ENCODE measurements at regions not wholly inside any gene's neighbourhood (a gene's known extent, or its start where the extent isn't known, plus 50 kb on each side); places are given as distances from the start of the nearest gene placed in this dataset.
A peak's percentile ranks its signal among the peaks of the same experiment; 100 is the strongest.
"Not testable (repeated sequence)": the region's sequence is repeated elsewhere in the genome, so short reads cannot be mapped to it uniquely, and the experiment has no call there.

DNA sequence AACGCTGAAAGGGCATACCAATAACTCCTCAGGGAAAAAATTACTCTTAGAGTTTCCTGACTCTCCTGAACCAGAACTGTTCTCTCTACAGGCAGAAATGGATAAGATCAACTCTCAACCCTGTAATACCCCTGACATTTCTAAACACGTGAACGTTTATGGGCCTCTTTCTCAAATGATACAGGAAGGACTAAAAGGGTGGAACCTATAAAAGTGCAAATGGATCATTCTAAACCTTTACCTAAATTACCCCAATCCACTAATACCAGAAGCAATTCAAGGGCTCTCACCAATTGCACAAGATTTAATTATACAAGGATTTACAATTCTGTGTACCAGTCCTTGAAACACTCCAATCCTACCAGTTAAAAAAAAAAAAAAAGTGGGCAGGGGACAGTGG, 98.0 kb upstream of the FAM174B start:
- DNase-seq (ENCODE audit: low read depth, low spot score), result no peak

DNA sequence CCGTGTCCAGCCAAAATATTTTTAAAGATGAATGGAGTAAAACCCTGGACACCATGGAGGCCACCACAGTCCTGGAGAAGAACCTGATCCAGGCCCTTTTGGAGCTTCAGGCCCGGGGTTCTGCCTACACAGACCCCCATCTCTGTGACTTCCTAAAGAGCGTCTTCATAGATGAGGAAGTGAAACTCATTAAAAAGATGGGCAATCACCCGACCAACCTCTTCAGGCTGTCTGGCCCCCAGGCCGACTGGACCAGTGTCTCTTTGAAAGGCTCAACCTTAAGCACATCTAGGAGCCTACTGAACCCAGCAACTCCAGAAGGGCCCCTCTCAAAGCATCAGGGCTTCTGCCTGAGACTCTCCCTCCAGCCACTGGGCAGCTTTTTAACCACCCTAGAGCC, 107.9 kb upstream of the FAM174B start:
- no peak for DNase-seq (ENCODE audit: low read depth, low spot score)

DNA sequence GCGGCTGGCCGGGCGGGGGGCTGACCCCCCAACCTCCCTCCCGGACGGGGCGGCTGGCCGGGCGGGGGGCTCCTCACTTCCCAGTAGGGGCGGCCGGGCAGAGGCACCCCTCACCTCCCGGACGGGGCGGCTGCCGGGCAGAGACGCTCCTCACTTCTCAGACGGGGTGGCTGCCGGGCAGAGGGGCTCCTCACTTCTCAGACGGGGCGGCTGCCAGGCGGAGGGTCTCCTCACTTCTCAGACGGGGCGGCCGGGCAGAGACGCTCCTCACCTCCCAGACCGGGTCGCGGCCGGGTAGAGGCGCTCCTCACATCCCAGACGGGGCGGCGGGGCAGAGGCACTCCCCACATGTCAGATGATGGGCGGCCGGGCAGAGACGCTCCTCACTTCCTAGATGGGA, 112.6 kb upstream of the FAM174B start:
- DNase-seq (ENCODE audit: low read depth, low spot score), result not testable (repeated sequence)

DNA sequence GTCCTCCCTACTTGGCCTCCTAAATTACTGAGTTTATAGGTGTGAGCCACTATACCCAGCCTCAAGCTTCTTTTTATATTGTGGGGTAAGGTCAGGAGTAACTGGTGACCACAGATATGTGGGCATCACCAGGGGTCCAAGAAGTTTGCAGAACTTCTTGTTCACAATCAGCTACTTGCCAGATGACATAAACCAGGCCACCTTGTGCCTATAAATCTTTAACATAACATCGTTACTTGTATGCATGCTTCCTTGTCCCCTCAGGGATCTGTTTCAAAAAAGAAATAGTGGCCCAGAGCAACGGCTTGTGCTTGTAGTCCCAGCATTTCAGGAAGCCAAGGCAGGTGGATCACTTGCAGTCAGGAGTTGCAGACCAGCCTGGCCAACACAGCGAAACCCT, 115.1 kb upstream of the FAM174B start:
- DNase-seq (ENCODE audit: low read depth, low spot score), result no peak

DNA sequence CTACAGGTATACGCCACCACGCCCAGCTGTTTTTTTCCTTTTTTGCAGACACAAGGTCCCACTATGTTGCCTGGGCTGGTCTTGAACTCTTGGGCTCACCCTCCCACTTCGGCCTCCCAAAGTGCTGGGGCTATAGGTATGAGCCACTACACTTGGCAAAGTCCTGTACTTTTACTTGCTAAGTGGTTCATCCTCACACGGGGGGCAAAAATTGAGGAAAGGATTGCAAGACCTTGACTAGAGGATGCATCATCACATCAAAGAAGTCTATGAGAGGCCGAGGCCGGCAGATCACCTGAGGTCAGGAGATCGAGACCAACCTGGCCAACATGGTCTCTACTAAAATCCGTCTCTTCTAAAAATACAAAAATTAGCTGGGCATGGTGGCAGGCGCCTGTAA, 116.5 kb upstream of the FAM174B start:
- DNase-seq (ENCODE audit: low read depth, low spot score), result no peak

DNA sequence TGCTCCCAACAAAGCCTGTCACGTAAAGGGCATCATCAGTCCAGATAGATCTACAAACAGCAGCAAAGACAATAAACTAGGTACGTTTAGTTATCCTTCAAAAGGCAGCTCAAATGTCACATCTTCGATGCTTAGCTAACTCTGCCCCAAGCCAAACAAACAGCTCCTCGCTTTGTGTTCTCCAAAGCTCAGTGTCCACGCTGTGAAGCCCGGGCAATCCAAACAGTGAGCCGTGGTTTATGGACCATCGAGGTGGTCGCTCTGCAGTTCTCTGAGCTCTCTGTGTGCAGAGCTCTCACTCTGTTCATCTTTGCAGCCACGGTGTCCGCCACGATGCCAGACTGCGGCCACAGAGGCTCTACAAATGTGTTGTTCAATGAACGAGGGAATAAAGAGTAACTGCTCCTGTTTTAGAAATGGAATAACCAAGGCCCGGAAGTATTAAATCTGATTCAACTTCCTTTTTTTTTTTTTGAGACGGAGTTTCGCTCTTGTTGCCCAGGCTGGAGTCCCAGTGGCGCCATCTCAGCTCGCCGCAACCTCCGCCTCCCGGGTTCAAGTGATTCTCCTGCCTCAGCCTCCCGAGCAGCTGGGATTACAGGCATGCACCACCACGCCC, 117.2 kb upstream of the FAM174B start:
- DNase-seq (ENCODE audit: low read depth, low spot score), result no peak

DNA sequence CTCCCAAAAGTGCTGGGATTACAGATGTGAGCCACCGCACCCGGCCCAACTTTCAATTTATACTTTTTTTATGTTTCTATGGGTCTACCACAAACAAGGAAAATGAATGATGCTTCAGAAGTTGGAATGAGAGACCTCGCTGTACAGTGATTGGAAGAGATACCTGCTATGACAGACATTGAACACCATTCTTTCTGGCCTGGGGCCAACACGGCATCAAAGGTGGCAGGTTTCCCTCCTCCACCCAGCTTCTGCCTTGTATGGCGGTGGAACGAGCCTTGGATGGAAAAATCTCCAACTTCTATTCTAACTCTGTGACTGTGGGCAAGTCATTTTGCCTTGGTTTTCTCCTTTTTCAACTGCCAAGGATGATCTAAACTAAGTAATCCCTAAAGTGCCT, 117.8 kb upstream of the FAM174B start:
- DNase-seq (ENCODE audit: low read depth, low spot score), result no peak

DNA sequence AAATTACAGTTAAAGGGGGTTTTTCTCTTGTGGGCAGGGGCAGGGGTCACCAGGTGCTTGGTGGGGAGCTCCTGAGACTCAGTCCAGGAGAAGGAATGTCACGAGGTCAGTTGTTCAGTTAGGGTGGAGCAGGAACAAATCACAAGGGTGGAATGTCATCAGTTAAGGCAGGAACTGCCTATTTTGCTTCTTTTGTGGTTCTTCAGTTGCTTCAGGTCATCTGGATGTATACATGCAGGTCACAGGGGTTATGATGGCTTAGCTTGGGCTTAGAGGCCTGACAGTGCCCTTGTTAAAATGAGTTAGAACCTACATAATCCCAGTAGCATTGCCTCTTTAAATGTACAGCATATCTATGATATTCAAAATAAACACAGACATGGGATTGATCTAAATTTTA, 120.2 kb upstream of the CHD2 start:
- no peak for DNase-seq (ENCODE audit: low read depth, low spot score)

DNA sequence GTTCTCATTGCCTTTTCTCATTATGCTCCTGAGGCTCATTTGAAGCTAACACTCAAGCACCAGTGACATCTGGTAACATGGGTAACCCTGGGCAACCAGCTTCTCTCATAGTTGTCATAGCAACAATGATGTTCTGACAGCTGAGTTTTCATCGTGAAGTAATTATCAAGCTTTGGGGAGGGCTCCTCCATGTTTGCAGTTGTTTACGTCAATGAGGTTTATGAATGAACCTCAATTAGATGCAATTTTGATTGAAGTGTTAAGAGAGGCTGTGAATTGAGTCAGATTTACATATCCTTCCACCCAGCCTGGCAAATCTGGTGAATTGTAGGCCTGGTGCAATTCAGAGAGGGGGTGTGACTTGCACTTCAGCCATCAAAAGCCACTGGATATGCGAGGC, 119.3 kb upstream of the CHD2 start:
- no peak for DNase-seq (ENCODE audit: low read depth, low spot score)

DNA sequence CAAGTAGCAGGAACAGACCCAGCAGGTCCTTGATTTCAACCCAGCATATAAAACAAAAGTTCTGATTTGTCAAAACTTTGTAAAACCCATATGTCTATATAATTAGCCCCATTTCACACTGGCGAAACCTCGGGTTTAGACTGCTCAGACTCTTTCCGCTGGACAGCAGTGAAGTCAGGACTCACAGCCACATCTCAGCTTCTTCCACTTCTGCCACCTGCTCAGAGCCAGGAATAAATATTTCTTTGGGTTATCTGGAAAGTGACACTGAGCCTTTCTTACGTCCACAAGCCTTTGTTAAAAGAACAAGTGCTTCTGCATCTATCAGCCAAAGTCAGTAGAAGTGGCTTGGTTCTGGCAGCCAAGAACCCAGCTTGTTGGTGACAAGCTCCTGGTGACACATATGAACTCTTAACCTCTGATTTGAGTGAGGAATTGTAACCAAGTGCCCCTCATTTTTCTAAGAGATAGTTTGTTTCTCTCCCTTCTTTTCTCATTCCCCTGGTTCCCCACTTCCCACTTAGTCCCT, 118.1 kb upstream of the CHD2 start:
- DNase-seq (ENCODE audit: low read depth, low spot score), result no peak

DNA sequence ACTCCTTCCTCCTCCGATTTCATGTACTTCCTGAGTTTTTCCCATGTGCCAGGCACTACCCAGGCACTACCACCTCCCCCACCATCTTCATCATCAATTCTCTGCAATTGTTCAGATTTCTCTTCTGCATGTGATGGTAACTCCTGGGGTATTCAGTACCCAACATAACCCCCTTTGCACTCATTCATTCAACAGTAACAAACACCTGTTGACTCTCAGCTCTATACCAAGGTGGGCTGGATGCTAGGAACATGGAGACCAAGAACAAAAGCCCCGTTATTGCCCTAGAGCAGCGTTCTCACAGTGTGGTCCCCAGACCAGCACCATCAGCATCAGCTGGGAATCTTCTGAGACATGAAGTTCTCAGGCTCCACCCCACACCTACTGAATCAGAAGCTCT, 113.0 kb upstream of the CHD2 start:
- no peak for DNase-seq (ENCODE audit: low read depth, low spot score)

DNA sequence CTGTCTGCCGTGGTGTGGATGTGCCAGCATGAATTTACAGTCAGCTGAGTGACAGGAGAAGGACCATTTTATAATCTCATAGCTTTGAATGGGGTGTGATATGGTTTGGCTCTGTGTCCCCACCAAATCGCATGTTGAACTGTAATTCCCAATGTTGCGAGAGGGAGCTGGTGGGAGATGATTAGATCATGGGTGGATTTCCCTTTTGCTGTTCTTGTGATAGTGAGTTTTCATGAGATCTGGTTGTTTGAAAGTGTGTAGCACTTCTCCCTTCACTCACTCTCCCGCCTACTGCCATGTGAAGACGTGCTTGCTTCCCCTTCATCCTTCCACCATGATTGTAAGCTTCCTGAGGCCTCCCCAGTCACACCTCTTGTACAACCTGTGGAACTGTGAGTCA, 111.9 kb upstream of the CHD2 start:
- DNase-seq (ENCODE audit: low read depth, low spot score), result no peak

DNA sequence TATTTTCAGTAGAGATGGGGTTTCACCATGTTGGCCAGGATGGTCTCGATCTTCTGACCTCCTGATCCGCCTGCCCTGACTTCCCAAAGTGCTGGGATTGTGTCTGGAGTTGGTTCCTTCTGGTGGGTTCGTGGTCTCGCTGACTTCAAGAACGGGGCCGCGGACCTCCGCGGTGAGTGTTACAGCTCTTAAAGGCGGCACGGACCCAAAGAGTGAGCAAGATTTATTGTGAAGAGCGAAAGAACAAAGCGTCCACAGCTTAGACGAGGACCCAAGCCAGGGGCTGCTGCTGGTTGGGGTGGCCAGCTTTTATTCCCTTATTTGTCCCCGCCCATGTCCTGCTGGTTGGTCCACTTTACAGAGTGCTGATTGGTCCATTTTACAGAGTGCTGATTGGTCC, 111.3 kb upstream of the CHD2 start:
- not testable (repeated sequence) for DNase-seq (ENCODE audit: low read depth, low spot score)

DNA sequence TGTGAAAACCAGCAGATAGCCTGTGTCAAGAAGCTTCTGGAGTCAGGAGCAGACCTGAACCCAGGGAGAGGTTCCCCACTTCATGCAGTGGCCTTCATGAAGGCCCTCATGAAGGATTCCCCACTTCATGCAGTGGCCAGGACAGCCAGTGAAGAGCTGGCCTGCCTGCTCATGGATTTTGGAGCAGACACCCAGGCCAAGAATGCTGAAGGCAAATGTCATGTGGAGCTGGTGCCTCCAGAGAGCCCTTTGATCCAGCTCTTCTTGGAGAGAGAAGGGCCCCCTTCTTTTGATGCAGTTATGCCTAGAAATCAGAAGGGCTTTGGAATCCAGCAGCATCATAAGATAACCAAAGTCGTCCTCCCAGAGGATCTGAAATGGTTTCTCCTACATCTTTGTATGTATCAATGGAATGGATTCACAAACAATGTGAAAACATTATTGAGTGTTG, 103.9 kb upstream of the CHD2 start:
- DNase-seq (ENCODE audit: low read depth, low spot score), result no peak

DNA sequence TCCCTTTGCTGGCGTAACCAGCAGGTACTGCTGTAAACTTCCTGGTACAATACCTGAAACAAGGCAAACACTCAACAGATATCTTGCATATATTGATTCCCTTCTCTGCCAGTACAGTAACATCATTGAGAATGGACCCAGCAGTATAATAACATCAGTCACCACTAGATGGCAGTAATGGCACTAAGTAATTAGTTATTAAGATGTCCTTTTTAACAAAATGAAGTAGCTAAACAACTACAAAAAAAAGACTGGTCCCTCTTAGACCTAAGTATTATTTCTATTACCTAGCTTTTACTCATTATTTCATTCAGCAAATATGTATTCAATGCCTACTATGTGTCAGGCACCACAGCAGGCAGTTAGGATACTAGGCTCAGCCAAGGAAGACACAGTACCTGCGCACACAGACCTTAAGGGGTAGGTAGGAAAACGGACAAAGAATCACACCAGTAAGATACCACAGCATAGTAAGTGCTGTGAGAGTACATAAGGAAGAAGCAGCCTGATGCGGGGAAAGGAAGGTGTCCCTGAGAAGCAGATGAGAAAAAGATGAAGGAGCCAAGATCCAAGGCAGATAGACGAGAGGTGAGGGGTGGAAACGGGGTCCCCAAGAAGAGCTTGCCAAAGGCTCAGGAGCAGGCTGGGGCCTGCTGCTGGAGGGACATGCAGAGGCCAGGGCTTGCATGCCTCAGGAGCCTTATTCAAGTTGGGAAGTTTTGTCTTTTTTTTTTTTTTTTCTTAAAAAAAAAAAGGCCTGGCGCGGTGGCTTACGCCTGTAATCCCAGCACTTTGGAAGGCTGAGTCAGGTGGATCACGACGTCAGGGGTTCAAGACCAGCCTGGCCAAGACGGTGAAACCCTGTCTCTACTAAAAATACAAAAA, 102.7 kb upstream of the CHD2 start:
- peak; percentile 86 for DNase-seq (ENCODE audit: low read depth, low spot score)

DNA sequence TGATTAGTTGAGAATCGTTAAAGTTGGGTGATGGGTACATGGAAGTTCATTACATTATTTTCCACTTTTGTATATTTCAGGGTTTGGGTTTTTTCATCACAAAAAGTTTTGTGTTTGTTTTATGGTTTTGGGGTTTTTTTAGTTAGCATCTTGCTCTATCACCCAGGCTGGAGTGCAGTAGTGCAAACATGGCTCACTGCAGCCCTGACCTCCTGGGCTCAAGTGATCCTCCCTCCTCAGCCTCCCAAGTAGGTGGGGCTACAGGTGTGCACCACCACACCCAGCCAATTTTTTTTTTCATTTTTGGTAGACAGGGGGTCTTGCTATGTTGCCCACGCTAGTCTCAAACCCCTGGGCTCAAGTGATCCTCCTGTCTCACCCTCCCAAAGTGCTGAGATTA, 100.1 kb upstream of the CHD2 start:
- DNase-seq (ENCODE audit: low read depth, low spot score), result no peak

DNA sequence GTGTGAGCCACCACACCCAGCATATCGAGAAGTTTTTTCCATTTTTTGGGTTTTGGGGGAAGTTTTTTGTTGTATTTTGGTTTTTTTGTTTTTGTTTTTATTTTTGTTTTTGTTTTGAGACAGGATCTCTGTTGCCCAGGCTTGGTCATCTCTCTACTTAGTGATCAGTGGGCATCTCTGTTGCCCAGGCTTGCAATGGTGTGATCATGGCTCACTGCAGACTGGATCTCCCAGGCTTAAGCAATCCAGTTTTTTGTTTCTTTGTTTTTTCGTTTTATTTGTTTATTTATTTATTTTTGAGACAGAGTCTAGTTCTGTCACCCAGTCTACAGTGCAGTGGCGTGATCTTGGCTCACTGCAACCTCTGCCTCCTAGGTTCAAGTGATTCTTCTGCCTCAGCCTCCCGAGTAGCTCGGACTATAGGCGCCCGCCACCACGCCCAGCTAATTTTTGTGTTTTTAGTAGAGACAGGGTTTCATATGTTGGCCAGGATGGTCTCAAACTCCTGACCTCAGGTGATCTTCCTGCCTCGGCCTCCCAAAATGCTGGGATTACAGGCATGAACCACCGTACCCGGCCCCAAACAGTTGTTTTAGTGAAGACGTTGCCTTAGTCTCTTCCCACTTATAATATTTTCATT, 99.6 kb upstream of the CHD2 start:
- not testable (repeated sequence) for DNase-seq (ENCODE audit: low read depth, low spot score)

DNA sequence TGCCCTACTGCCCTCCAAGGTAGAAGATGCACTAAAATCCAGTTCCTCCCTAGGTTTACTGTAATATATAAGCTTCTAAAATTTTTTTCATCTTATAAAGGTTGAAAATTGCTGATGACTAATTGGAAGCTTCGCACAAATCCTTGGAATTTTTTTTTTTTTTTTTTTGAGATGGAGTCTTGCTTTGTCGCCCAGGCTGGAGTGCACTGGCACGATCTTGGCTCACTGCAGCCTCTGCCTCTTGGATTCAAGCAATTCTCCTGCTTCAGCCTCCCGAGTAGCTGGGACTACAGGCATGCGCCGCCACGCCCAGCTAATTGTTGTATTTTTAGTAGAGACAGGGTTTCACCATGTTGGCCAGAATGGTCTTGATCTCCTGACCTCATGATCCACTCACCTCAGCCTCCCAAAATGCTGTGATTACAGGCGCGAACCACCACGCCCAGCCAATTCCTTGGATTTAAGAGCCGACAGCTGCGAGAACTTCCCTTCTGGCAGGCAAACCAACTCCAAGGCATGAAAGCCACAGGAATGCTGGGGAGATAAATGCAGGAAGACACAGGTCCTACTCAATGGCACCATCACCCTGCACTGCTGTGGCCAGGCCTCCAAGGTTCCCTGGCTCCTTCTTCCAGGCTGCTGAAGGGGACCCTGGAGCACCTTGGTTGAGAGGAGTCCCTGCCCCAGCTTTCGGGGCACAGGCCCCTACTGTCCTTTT, 98.9 kb upstream of the CHD2 start:
- DNase-seq (ENCODE audit: low read depth, low spot score), result peak; percentile 84

DNA sequence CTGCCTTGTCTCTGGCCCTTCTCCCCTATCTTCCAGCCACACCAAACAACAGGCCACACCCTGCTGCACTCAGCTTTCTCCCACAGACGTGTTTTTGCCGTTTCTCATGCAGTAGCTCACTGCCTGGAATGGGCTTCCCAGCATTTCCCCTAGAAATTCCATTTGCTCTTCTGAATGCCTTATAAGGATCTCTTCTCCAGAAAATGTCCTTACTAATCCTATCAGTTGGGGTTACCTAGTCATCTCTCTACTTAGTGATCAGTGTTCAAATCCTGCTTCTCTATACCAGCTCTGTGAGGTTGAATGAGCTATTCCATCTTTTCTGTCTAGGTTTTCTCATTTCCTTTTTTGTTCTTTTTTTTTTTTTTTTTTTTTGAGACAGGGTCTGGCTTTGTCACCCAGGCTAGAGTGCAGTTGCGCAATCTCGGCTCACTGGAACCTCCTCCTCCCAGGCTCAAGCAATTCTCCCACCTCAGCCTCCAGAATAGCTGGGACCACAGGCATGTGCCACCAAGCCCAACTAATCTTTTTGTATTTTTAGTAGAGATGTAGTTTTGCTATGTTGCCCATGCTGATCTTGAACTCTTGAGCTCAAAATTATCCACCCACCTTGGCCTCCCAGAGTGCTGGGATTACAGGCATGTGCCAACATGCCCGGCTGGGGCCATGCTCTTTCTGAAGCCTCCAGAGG, 98.2 kb upstream of the CHD2 start:
- peak; percentile 84 for DNase-seq (ENCODE audit: low read depth, low spot score)

DNA sequence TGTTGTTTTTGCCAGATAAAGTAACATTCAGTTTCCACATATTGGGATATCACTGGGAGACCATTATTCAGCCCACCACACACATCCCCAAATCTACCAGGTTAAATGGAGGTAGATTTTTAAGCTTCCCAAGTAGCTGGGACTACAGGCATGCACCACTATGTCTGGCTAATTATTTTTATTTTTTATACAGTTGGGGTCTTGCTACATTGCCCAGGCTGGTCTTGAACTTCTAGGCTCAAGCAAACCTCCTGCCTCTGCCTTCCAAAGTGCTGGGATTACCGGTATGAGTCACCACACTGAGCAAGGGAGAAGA, 96.6 kb upstream of the CHD2 start:
- no peak for DNase-seq (ENCODE audit: low read depth, low spot score)

DNA sequence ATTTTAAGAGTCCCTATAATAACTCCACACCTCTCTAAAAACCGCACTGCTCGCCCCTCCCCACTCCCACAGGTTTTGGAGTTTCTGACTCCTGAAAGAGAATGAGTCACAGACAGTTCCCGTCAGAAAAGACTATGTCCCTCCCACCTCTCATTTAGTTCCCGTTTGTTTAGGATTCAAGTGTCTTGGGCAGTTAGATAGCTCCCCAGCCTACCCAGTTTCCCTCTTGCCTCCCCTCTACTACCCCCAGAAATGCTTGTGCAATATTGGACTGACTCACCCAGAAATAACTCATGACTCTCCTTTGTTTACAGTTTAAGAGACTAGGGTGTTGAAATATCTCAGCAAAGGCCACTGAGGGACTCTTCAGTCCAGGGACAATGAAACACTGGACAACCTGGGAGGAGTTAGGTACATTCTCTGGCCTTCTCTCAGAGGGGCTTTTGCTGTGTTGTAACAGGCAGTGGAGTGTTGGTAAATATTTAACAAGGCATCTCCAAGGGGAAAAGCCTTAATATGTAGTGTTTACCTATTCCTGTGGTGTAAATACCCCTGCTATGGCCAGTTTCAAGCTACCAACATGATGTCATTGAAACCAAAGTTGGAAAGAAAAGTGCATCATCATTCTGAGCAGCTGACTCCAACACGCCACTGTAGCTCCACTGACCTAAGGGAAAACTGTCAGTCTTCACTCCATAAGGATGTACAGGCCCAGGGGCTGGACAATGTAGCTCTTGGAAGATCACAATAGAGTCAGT, 96.1 kb upstream of the CHD2 start:
- DNase-seq (ENCODE audit: low read depth, low spot score), result peak; percentile 98
